ENCODE measurements at regions not wholly inside any gene's neighbourhood (a gene's known extent, or its start where the extent isn't known, plus 50 kb on each side); places are given as distances from the start of the nearest gene placed in this dataset.

DNA sequence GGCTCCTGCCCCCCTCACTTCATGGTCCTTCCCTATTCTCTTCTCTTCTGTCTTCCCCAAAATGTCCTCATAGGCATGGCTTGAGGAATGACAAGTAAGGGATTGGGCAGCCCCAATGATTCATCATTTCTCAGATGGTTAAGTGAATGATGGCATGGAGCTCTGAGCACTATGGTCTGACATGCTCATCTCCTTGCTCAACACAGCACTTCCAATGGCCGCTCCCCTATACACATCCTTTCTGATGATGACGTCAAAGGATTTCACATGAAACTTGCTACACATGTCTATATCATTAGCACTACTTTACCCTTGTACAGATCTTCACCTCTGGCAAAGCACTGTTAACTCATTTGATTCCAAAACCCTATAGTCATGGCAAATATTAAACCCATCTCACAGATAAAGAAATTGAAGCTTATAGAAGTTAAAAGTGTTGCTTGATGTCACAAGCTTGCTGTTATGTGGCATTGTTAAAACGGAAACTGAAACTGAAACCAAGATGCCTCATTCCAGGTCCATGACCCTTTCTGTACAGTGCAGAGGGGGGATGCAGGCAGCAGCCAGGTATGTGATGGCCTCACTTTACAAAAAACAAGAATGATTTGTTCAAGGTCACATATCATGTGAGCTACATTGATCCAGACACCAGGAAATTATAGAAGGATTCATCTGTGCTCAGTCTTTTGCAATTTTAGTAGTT, 90.0 kb upstream of the PLXNA4 start:
- DNase-seq: no peak

DNA sequence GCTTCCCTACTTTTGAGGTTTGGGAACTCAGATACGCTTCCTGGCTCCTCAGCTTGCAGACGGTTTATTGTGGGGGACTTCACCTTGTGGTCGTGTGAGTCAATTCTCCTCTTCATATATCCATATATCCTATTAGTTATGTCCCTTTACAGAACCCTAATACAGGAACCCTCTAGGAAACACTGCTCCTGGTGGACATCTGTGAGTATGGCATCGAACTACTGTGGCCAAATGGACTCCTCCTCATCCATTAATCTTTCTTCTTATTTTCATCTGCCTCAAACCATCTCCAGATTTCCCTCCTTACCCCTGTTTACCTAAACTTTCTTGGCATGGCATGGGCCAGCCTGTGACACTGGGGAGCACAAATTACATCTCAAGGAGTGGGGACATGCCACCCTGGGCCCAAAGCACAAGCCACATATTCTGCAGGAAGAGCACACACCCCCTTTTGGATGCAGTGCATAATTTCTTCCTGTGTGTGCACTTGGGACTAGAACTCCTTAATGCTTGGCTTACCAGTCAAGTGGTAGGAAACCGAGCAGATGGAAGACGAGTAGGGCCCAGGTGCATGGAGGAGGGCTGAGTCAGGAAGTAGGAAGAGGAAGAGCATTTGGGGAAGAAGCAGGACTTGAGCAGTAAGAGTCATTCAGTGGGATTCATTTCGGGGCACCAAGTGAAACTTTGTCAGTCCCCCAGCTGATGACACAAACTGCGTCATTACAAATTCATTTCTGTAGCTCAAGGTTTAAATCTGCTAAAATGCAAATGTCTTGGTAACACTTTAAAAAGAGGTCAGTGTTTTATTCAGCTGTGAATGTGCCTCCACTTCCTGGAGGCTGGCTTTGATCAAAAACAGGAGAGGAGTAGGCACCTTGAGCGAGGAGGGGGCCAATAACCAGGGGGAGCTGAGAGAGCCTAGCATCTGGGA, 80.8 kb upstream of the PLXNA4 start:
- no peak for DNase-seq

DNA sequence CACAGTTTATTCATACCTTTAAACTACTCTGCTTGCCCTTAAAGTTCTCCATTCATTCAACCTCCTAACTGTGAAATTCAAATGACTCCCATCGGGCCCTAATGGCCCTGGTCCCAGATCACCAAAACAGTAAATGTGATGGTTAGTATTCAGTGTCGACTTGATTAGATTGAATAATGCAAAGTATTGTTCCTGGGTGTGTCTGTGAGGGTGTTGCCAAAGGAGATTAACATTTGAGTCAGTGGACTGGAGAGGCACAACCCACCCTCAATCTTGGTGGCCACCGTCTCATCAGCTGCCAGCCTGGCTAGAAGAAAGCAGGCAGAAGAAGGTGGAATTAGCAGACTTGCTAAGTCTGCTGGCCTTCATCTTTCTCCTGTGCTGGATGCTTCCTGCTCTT, 80.1 kb upstream of the PLXNA4 start:
- DNase-seq: no peak

DNA sequence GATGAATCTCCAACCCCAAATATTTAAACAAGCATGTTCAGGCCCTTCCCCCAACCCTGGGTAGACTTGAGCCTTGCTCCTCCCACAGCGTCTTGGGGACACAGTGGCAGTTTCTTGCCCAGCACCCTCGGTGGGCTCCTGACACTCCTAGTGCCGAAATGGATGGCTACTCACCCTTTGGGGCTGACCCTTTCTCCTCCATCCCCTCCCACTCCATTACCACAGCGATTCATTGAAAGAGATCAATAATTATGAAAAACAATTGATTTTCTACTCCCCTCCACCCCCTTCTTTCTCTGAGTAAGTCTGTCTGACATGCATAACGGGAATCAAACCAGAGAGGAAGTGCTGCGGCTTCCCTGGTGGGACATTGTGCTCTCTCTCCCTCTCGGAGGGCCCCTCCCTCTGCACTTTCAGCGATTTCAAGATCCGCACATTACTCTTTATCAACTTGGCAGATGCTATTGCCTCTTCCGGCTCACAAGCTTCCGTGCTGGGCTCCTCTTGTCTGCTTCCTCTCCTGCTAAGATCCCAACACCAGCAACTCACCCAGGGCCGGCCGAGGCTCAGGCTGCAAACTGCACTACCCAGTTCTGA, 79.0 kb upstream of the PLXNA4 start:
- peak; percentile 62 for DNase-seq

DNA sequence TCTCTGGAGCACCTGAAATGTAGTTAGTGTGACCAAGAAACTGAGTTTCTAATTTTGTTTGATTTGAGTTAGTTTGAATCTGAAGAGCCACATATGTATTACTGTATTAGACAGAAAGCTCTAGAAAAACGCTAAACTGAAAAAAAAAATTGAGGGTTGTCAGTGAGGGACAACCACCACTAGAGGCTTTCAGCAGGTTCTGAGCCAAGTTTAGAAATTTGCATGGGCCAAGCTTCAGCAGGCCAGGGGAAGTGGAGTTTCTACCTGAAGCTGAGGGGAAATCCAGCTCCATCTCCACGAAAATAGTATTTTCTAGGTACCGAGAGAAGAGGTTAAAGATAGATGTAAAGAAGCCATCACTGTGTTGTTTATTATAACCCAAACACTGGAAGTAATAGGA, 77.9 kb upstream of the PLXNA4 start:
- DNase-seq: no peak

DNA sequence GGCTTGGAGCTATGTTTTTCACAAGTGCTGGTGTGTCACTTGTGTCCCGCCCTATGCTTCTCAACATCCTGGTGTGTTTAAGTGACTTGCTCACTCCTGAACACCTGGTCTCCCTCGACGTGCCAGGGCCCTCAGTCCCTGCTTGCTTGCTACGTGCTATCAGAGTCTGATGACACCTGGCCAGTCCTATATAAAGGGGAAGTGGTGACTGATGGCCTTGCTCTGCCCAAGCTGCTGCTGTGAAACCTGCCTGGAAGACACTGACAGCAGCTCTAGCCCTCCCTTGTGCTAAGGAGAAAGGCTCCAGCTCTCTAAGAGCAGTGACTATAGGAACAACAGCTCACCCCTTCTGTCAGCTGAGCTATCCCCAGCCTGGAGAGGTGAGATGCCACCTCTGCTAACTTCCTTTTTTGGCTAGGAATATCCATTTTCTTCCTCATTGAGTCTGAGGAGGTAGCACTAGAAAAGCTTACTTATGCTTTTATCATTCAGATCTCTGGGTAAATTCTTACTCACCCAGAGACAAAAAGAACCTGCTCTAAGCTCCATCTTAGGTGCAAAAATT, 77.2 kb upstream of the PLXNA4 start:
- no peak for DNase-seq

DNA sequence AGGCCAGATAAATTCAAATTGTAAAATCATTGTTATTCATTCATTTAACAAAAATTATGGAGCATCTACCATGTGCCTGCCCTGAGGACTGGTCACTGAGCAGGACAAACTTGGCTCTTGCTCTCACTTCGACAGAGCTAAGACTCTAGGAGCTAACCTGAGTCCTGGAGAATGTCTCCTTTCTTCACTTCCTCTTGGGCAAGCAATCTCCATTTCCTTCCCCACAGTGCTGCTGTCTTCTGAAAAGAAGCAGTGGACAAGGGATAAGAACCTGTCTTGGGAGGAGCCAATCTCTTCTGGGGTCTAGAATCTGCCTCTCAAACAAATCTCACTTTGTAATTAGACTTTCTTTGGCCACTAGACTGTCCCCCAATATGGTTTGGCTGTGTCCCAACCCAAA, 76.2 kb upstream of the PLXNA4 start:
- no peak for DNase-seq

DNA sequence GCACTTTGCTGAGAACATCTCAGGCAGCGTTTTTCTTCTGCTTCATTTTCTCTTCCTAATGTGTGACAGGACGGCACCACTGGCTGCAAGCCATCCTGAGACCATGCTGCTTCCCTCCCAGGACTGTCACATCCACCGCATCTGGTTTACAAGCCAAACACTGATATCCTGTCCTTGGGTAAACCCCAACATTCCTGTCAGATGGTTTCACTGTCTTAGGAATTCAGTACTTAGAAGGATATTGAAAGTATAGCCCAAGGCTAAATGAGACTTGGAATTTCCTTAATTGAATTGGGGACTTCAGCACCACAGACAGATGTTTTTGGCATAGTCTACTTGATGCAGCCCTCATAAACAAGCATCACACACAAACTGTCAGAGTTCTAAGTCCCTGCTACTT, 74.2 kb upstream of the PLXNA4 start:
- no peak for DNase-seq

DNA sequence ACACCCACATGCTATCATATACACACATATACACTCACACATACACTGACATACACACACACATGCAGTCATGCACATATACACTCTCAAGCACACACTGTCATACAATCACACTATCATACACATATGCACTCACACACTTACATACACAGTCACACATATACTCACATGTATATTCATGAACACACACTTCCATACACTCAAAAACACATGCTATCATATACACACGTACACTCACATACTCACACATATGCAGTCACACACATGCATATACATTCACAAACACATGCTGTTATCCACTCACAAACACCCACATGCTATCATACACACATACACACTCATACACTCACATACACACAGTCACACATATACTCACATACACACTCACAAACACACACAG, 71.0 kb upstream of the PLXNA4 start:
- no peak for DNase-seq

DNA sequence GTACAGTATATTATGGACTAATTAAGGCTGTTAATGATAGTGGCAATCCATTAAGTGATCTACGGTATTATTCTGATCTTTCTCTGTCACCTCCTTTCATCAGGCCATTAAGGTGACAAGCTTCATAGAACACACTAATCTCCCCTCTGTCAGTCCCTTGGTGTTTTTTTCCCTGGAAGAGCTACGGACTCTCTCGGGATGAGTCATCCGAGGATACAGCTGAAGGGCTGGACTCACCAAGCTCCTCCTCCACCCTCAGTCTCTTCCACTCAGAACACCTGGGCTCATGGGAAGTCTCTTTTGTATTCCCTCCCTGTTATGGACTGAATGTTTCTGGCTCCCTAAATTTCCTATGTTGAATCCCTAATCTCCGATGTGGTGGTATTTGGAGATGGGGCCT, 69.8 kb upstream of the PLXNA4 start:
- DNase-seq: no peak

DNA sequence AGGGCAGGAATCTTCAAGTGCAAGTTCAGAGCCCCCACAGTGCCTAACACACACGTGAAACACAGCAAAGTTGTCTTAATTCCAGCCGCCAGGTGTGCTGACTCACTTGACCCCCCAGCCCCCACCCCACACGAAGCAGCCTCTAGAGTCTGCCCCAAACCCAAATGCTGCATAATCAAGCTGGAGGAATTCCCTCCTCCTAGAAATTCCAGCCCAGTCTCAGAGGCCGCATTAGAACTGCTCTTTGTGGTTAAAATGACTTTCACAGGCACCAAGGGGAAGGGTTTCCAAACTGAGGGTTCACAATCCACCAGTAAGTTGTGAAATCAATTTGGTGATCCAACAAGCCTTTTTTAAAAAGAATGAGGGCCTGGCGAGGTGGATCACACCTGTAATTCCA, 67.0 kb upstream of the PLXNA4 start:
- no peak for DNase-seq

DNA sequence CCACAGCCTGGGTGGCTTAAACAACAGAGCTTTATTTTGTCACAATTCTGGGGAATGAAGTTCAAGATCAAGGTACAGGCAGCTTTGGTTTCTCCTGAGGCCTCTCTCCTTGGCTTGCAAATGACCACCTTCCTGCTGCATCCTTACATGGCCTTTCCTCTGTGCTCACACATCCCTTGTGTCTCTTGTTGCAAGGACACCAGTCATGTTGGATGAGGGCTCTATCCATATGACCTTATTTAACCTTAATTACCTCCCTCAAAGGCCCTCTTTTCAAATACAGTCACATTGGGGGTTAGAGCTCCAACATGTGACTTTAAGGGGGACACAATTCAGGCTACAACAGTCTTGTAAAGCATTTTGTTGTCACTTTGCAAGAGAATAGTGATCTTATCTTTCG, 65.0 kb upstream of the PLXNA4 start:
- no peak for DNase-seq

DNA sequence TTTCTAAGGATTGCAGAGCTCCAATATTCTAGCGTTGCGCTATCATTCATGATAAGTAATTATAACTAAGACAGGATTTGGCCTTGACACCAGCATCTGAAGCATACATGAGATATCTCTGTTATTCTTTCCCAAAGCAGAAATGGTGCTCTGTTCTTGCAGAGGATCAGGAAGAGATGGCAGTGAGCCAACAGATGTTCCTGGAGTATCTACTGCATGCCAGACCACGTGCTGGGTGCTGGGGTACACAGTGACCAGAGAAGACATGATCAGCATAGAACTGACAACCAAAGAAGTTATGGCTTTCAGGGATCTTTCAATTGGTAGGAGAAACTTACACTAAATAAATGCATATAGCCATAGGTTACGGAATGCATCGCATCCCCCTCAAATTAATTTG, 63.7 kb upstream of the PLXNA4 start:
- no peak for DNase-seq

DNA sequence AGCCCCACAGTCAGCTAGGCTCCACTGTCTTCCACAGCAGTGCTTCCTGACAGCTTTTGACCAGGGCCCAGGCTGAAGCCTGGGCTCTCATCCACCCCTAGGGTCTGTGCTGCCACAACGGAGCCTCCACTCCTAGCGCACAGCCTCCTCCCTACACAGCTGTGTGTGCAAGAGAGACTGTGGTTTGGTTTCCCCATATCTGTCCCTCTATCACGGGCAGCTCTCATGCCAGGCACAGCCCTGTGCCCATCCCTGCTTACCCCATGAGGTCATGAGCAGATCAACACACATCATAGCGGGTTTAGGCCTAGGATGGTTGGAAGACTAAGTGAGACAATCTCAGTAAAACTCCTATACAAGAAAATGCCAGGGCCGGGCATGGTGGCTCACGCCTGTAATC, 61.7 kb upstream of the PLXNA4 start:
- no peak for DNase-seq

DNA sequence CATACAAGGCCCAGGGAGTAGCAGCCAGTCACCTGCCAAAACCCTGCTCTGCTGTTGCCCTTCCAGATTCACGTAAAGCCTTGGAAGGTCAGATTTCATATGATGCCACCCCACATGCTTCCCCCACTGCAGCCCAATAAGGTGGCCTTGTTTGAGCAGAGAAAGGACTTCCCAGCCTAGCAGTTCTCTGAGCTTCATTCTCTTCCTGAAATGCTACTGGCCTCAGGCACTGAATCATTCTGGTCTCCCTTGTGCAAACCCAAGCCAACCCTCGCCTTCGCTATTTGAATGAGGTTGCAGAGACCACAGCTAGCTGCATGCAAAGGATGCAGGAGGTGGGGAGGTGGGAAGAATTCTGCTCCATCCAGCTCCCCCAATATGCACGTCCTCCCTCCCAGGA, 60.3 kb upstream of the PLXNA4 start:
- no peak for DNase-seq

DNA sequence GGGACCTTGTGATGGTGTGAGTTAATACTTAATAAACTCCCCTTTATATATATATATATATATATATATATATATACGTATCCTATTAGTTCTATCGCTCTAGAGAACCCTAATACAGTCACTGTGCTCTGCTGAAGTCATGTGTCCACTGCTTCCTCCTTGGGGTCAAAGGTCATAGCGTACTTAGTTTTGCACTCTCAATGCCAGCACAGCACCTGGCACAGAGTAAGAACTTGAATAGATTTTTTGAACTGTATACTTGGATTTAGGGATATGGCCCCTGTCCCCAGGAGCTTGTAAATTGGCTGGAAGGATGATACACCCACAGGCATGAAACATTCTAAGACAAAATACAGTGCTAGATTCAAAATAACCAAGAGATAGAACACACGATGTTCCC, 58.9 kb upstream of the PLXNA4 start:
- no peak for DNase-seq

DNA sequence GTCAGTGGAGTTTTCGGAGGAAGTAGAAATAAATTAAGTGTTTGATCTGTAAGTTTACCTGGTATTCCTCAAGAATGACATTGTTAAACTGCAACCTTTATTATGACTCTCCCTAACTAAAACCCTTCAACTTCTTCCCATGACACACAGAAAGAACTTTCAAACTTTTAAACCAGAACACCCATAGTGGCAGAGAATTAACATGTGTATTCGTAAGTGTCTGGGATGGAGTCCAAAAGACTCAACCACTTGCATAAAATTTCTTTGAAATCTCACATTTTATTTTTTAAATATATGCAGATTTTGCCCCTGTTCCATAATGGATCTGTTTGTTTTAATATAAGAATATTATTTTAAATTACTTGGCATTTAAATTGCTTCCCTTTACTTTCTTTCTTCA, 54.6 kb upstream of the PLXNA4 start:
- no peak for DNase-seq

All from left hindlimb (tissue), 1 donor.